ENCODE measurements at regions not wholly inside any gene's neighbourhood (a gene's known extent, or its start where the extent isn't known, plus 50 kb on each side); places are given as distances from the start of the nearest gene placed in this dataset.
"Not testable (repeated sequence)": the region's sequence is repeated elsewhere in the genome, so short reads cannot be mapped to it uniquely, and the experiment has no call there.

DNA sequence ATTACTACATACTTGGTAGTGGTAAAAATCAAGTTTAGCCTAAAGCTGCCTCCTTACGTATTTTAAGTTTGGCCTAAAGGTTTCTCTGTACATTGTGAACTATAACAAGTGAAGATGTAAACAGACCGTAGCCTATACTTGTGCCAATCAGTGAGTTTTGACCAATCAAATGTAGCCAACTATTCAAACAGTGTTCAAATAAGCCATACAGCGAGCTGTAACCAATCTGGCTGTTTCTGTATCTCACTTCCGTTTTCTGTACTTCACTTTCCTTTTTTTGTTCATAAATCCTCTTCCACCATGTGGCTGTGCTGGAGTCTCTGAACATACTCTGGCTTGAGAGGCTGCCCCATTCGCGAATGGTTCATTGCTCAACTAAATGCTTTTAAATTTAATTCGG is 2504.6 kb downstream of the PCDH9 start:
- no peak for DNase-seq

DNA sequence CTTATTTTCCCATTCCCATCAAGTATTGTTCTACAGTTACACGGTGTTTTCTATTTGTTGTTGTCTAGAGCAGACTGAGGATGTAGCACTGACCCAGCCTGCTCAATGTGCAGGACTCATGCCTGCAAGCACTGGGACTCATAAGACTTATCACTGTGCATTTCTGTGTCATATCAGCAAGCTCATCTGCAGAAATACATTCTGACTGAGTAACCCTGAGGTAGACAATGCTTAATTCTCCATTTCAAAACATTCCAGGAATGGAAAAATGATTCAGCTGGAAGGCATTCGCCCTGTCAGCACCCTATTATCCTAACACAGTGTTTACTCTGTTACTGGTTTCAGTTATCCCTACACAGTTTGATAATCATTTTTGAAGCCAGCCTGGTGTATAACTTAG is 2506.4 kb downstream of the PCDH9 start:
- no peak for DNase-seq

DNA sequence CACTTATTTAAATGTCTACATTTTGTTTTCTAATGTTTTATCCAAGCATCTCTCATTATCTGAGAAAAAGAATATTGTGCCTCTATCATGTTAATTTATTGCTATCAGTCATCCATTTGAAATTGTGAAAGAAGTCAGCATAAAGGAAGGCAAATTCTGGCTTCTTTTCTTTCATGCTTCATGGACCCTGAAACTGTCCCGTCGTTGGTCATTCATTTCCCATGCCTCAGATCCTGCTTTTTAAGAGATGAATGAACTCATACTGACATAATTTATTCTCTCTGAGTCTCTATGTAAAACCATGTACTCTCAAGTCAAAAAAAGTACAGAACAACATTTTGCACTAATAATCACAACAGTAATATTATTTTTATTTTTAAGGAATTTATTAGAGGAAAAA is 2512.0 kb downstream of the PCDH9 start:
- DNase-seq = no peak

DNA sequence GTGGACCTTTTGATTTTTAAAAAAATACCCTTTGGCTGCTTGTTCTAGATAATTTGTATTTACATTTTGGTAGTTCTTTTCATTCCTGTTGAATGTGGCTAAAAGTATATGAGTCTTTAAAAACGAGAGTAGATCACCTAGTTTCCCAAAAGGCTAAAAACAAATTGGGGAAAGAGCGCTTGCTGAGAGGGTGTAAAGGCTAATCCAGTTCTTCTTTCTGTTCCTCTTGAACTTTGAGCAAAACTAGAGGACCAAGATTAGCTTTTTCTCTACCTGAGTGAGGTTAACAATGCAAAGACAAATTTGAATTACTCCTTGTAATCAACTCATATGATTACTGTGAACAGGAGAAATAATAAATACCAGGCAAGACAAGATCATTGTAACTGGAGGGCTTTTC is 2513.2 kb downstream of the PCDH9 start:
- no peak for DNase-seq

DNA sequence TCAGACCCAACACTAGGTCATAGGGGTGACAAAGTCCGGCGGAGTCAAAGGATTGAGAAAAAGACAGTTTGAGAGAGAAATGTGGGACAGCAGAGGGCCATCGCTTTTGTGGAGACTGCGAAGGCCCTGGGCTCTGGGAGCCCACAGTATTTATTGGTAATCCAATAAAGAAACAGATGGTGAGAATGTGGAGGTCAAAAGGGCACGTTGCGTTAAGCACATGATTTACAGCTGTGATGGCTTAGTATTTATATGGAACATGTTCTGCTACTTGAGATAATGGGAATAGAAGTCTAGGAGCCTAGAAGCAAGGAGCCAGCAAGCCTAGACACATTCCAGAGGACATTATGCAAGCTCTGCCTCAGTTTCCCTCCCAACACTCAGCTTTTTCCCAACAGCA is 2521.1 kb downstream of the PCDH9 start:
- DNase-seq = no peak

DNA sequence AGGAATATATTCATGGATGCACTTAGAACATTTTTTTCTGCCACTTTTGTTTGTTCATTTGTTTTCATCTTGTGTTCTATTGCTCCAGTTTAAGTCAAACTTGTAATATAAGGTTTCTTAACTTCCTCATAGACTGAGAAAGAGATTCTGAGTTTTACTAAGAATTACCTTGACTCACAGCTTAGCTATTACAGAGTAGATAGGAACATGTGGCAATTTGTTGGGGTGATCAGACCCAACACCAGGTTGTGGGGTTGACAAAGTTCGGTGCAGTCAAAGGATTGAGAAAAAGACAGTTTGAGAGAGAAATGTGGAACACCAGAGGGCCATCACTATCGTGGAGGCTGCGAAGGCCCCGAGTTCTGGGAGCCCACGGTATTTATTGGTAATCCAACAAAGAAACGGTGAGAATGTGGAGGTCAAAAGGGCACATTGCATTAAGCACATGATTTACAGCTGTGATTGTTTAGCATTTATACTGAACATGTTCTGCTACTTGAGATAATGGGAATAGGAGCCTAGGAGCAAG is 2526.0 kb downstream of the PCDH9 start:
- DNase-seq = no peak

DNA sequence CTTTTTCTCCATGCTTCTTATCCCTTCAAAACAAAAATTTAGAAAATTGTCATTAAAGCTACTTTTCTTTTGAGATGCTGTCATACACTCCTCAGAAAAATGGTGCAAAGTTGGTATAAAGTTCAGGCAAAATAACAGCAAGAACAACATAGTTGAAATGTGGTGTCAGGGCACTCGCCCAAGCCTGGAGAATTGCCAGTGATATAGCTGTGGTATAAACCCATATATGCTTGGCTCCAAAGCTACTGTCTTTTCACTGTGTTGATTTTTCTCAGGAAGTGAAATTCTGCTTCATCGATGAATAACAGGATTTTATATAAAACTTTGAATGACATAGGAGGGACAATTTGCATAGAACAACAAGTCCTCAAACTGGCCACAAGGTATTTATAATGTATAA is 2532.9 kb downstream of the PCDH9 start:
- no peak for DNase-seq

DNA sequence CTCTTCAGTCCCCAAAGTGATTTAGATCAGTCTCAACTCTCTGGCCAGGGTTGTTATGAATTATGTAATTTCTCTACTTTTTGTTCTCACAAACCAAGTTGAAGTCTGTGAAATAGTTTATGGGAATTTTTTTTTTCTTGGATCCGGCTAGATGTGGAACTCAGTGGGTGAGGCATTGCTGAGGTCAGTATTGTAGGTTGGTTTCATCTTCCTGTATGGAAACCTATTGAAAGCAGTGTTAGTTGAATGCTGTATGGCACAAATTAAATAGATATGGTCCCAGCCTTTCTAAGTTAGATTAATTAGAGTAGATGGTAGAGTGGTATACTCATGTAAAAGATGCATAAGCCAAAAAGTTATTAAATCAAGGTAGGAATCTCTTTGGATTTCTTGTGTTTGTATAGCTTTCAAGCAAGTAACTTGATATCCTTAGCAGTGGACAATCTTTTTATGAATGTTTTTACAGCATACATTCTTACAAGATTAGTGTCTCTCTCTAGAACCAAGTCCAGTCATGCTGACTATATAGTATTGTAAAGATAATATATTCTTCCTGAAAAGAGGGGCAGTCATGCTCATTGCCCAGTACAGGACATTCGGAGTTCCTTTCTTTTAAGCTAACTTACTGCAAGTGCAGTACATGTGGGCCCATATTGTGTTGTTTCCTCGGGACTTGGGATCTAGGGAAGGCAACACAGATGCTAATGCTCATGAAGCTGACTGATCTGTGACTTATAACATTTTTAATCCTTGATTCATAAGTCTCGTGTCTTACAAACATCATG is 2541.1 kb downstream of the PCDH9 start:
- no peak for DNase-seq

DNA sequence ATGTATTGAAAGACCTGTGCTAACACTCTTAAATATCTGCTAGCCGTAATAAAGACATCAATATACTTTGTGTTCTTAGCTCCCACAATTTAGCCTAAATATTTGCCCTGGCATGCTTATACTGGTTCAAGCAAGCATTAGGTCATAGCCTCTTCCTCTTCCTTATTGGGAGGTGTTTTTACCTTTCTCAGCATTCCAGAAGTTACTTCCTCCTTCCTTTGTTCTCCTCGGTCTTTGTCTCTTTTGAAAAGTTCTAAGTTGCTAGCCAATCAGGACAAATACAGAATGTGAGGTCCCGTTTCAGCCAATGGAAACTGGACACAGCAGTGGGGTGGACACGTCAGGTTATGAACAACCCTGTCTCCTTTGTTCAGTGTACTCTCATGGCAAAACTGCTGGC is 2543.6 kb downstream of the PCDH9 start:
- DNase-seq = not testable (repeated sequence)

DNA sequence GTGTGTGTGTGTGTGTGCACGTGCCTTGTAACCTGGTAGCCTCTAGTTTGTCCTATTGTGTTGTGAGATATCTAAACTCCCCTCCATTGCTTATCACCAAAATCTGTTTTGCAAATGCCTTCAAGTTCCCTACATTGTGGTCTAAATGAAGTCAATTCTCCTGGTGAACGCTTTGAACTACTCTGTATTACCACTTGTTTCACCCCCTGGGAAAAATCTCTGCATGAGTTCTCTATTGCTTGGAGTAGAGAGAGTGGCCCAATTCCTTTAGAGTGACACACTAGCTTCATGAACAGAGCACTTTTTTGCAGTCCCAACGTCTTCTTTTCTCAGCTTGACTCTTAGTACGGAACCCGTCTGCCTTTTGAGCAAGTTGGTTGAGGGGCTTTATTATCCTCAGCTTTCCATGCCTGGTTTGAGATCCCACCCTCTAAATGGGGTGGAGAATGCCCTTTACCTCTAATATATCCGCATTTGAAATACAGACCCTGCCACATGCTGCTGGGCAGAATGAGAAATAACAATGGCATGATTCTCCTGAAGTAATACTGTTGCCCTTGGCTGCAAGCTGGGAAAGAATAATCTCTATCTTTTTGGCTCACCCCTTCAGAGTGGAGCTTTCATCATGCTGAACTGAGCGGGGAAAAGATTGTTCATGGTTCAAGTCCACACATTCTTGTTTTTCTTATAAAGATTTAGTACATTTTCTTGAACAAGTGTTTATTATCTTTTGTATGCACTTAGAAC is 2545.3 kb downstream of the PCDH9 start:
- no peak for DNase-seq

DNA sequence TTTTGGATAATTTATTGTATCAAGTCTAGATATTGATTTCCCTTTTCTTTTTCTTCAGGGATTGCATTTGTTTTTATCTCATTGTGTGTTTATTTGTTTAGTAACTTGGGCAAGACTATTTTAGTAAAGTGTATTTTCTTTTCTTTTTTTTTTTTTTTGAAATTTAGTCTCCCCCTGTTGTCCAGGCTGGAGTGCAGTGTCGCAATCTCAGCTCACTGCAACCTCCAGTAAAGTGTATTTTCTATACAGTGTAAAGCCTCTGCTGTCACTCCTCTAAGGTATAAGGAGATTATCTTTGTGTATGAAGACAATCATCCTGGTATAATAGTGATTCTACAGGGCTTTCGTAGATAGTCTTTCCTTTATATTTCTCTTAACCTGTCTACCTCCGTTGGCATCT is 2546.0 kb downstream of the PCDH9 start:
- DNase-seq = no peak

DNA sequence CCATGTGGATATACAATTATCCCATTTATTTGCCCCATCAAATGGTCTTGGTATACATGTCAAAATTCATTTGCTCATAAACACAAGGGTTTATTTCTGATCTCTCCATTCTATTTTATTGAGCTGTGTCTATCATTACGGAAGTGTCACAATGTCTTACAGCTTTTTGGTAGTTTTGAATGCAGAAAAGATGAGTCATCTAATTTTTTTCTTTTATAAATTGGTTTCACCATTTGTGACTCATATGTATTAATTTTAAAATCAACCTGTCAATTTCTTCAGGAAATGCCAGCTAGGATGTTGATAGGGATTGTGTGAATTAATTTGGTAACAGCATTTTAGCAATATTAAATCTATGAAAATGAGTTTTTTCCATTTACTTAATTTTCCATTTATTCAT is 2549.4 kb downstream of the PCDH9 start:
- DNase-seq = no peak

DNA sequence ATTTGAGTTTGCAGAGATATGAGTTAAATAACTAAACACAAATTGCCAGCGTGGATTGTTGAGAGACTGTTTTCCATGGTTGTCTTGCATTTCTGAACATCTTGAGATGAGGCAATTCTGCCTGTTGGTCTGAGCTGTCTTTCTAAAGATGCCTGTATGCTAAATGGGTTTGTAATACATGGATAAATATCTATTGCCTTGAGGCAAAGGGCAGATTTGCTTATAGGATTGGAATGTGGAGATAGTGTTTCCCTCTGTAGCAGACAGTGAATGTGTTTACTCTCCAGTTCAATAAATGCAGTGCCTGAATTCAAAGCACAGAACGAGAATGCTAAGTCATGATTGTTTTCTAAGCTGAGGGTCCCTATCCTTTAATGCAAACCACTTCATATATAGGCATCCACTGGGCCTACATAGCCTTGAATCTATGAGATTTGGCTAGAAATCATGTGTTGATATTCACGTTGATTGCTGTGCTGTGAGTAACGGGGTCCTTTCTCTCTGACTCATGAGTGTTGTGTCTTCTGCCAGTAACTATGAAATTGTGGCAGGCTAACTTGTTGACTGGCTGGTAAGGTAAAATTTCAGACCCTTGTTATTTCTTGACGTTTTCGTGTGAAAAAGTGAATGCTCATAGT is 2554.8 kb downstream of the PCDH9 start:
- no peak for DNase-seq

DNA sequence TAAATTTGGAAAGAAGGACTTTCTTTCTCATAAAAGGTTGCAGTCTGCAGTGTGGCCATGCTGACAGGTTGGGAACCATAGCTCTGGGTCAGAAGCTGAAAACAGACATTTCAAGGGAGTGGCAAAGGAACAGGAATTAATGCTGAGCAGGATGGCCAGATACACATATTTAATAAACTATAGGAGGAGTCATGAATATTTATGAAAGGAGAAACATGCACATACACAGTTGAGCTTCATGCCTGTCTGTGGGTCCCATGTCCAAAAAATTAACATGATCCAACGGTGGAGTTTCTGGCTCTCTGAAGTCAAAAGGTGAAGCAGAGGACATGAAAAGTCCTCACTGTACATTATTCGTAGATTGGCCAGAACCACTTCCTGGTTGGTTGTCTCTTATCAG is 2556.0 kb downstream of the PCDH9 start:
- DNase-seq = no peak

DNA sequence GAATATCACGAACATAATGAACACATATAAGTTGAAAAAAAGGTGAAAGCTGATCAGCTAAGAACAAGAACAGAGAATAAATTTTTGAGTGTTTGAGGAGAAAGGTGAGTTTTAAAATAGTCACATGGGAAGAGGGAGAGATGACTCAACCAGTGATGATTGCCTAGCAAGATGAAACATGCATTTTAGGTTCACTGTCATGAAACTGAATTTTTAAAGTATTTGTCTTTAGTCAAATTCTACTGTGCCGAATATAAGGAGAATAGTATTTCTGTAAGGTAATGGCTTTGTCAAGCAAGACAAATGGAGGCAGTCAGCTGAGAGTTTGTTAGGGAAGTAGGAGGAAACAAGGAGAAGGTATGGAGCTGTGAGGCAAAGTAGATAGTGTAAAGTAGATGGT is 2557.4 kb downstream of the PCDH9 start:
- no peak for DNase-seq

DNA sequence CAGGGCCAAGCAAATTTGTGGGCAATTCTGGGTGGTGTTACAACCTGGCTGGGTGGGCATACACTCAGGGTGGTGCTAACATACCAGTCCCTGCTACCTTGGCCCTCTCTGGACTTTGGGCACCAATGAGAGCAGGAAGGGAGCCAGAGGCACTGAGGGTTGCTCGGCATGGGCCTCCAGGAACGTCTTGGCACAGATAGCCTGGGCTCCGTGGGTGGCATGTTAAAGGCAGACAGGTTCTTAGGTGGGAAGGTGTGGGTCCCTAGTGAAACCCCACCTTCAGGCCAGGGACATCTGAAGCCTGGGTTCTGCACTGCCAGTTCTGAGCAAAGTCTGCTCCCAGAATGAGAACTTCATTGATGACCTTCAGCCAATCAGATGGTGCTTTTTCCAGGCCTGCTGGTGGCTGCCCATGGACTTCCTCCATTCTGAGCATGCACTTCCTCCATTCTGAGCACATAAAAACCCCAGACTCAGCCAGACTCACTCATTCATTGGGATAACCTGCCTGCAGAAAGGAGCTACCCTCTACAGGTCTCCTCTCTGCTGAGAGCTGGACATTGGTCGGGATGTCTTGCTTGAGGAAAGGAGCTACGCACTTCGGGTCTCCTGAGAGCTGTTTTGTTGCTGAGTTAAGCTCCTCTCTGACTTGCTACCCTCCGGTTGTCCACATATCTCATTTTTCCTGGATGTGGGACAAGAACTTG is 2567.1 kb downstream of the PCDH9 start:
- no peak for DNase-seq

DNA sequence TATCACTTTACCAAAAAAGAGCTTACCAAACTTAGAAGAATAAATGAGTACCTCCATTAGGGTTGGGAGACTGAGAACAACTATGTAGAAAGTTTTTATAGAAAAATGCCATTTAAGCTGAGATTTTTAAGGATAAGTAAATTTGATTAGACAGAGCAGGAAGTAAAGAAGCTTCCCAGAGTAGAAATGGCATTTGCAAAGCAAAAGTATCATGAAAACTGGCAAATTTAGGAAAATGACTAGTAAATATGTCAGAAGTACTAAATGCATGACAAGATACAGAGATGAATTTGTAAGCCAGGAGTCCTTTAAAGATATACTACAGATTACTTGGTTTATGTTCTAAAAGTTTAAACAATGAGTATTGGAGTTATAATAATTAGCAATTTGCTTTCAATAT is 2581.8 kb downstream of the PCDH9 start:
- DNase-seq = no peak

DNA sequence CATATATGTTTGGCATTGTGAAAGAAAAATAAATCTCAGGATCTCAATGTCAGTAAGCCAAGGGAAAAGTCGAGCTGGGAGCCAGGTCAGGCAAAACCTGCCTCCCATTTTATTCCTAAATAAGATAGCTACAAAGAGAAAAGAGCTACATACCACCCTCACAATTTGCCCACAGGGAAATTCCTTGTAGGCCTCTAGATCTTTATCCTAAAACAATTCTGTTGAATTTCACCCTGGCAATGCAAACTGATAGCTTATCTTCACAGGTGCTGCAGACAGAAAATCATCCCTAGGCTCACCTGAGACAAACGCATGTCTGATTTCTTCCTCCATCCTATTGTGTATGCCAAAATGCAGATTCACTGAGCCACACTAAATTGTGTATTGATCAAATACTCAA is 2587.1 kb downstream of the PCDH9 start:
- no peak for DNase-seq

DNA sequence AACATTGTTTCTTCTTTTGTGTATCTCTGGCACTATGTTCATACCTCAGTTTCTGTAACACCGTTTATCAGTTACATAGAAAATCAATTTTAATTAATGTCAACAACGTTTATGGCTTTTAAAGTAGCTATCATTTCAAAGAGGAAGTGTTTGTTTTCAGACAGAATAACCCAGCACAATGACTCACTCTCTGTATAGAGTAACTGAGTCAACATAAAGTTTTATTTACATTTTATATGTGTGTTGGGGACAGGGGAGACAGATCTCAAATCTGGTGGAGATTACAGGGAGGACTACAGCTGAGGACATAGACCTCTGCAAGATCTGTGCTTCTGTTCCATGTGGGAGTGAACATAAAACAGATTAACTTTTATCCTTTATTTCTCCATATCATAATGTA is 2590.1 kb downstream of the PCDH9 start:
- no peak for DNase-seq

DNA sequence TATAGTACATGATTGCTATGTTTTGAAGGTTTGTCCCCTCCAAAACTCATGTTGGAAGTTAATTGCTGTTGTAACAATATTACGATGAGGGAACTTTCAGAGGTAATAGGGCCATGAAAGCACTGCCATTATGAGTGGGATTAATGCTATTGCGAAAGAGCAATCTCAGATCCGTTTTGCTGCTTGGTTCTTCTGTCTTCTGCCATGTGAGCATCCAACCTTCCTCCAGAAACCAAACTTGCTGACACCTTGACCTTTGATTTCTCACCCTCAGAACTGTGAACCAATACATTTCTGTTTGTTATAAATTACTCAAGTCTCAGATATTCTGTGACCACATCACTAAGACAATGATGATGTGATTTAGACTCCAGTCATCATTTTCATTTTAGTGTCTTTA is 2590.9 kb downstream of the PCDH9 start:
- no peak for DNase-seq

DNA sequence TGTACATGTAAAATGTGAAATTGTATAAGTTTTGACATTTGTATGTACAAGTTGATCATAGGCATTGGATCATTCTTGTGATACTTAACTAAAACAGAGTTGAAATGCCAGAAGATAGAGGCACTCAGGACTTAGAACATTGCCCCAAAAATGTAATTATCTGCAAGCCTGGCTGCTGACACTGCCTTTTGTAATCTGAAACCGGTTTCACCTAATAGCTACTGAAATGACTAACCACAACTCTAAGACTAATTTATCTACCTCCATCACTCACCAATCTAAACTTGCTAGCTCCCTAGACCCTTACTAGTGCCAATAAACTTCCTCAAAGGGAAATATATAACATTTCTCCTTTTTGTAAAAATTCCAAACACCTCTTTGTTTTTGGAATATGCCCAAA is 2596.2 kb downstream of the PCDH9 start:
- no peak for DNase-seq

DNA sequence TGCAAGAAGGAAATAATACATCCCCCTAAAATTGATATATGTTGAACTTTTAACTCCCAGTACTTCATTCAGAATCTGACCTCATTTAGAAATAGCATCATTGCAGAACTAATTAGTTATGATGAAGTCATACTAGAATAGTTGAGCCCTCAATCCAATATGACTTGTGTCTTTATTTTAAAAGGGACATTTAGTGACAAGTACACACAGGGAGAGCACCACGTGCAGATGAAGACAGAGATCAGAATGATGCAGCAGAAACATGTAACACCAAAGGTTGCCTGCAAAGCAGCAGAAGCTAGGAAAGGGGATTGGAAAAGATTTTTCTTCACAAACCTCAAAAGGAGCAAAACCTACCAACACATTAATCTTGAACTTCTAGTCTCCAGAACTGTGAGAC is 2602.5 kb downstream of the PCDH9 start:
- no peak for DNase-seq

DNA sequence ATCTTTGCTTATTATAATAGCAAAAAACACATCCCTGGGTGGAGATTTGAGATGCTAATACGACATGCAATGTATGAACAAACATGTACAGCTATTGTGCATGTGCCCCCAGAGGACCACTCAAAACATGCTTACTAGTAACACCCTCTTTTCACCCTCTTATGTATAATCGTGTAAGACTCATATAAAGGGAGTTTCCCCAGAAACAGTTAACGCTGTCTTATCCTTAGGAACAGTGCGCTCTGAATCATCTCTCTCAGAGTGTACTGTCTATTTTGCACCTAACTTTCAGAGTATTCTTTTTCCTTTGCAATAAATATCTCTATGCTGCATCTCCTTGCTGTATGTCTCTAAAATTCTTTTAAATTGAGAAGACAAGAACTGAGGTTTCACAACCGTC is 2604.0 kb downstream of the PCDH9 start:
- no peak for DNase-seq
